GM12878 (cell line): ENCODE measurements at regions not wholly inside any gene's neighbourhood (a gene's known extent, or its start where the extent isn't known, plus 50 kb on each side); places are given as distances from the start of the nearest gene placed in this dataset.

ENCODE experiments used
- ATAC-seq: fragments of 200-7000 bp; cut with Tn5 transposase; 3 replicates; pipeline ENCODE4 v1.9.1; 2020; ENCODE audit warnings: mild to moderate bottlenecking, moderate library complexity
- BruUV-seq: library from RNA; stranded (reverse); fragments of 400-500 nt; replicated peaks from 2 replicates; lab custom pipeline; 2021; lab: Mats Ljungman, UMichigan
- CTCF ChIA-PET: fragments of 300-600 bp; sonication (Branson Sonifier 250); formaldehyde crosslinking; extraction: SDS; loops from one replicate; lab custom pipeline; 2021; ENCODE audit warnings: inconsistent platforms; lab: Yijun Ruan, JAX
- POLR2A ChIA-PET: fragments of 350-600 bp; formaldehyde crosslinking; extraction: SDS; loops from one replicate; lab custom pipeline; 2021; ENCODE audit warnings: inconsistent platforms; lab: Charles Lee
- RAD21 ChIA-PET: fragments of 300-600 bp; sonication (Branson Sonifier 250); formaldehyde crosslinking; loops from one replicate; lab custom pipeline; 2023; ENCODE audit warnings: antibody characterized with exemption; ENCODE audit not compliant: unreplicated experiment; lab: Charles Lee
- SMC1A ChIA-PET: fragments of 300-600 bp; sonication (Branson Sonifier 250); formaldehyde crosslinking; loops from one replicate; lab custom pipeline; 2023; ENCODE audit not compliant: unreplicated experiment, uncharacterized antibody; lab: Charles Lee
- DNase-seq: peaks from one replicate; pipeline ENCODE4 v3.0.0-alpha.2; 2011; ENCODE audit warnings: low read depth, low spot score
- FAIRE-seq: peaks from 3 replicates; lab custom pipeline; 2011; peaks lifted over from hg19 to GRCh38; lab: Jason Lieb, UNC
- H2AFZ ChIP-seq: 2 replicates; pipeline ENCODE4 v1.6.0; 2011; ENCODE audit warnings: low read depth, low read length, control low read depth; ENCODE audit not compliant: control insufficient read depth
- H3K27ac ChIP-seq: 2 replicates; pipeline ENCODE4 v1.5.1; 2011; ENCODE audit warnings: control low read depth; ENCODE audit not compliant: control insufficient read depth, insufficient read depth
- H3K27me3 ChIP-seq, 2 experiments: replicated peaks in 1 of 2; 2 replicates each; pipeline versions ENCODE4 v1.6.0 to v1.6.1; 2011; ENCODE audit warnings: low read length in 1 of 2; ENCODE audit not compliant: control insufficient read depth in 2 of 2, insufficient read depth in 2 of 2
- H3K36me3 ChIP-seq, 2 experiments: 2 replicates each; pipeline ENCODE4 v1.5.1; 2011; ENCODE audit warnings: low read length in 1 of 2; ENCODE audit not compliant: control insufficient read depth in 2 of 2, insufficient read depth in 2 of 2
- H3K4me1 ChIP-seq: 2 replicates; pipeline ENCODE4 v1.6.1; 2011; ENCODE audit warnings: mild to moderate bottlenecking, low read length, moderate library complexity, mixed read lengths; ENCODE audit not compliant: control insufficient read depth, insufficient read depth
- H3K4me2 ChIP-seq: 2 replicates; pipeline ENCODE4 v1.6.0; 2011; ENCODE audit warnings: control low read depth; ENCODE audit not compliant: control insufficient read depth, insufficient read depth
- H3K4me3 ChIP-seq: fragments of 200-600 bp; sonication (generic); 2 replicates; pipeline ENCODE4 v1.5.1; 2016
- H3K79me2 ChIP-seq: 2 replicates; pipeline ENCODE4 v1.6.0; 2011; ENCODE audit warnings: low read length; ENCODE audit not compliant: control insufficient read depth, insufficient read depth
- H3K9ac ChIP-seq: 2 replicates; pipeline ENCODE4 v1.8.0; 2011; ENCODE audit warnings: low read length, control low read depth, mixed read lengths; ENCODE audit not compliant: control insufficient read depth, insufficient read depth
- H3K9me3 ChIP-seq: replicated peaks from 3 replicates; pipeline ENCODE4 v1.5.1; 2011; ENCODE audit warnings: mild to moderate bottlenecking, low read length; ENCODE audit not compliant: control insufficient read depth, insufficient read depth
- H4K20me1 ChIP-seq: 2 replicates; pipeline ENCODE4 v1.6.0; 2011; ENCODE audit not compliant: control insufficient read depth, insufficient read depth
- BCL3 ChIP-seq: IDR thresholded peaks from 2 replicates; pipeline ENCODE4 v1.6.1; 2011; ENCODE audit warnings: borderline replicate concordance, low read depth, mild to moderate bottlenecking, moderate library complexity, low read length; ENCODE audit not compliant: insufficient read depth, poor library complexity, severe bottlenecking
- CBFB ChIP-seq: IDR thresholded peaks from 2 replicates; pipeline ENCODE4 v1.6.1; 2016; ENCODE audit warnings: antibody characterized with exemption, low read depth
- CREM ChIP-seq: IDR thresholded peaks from 2 replicates; pipeline ENCODE4 v1.6.1; 2014; ENCODE audit warnings: antibody characterized with exemption, low read depth
- EED ChIP-seq: sonication (generic); IDR thresholded peaks from 2 replicates; pipeline ENCODE4 v1.6.1; 2016; ENCODE audit warnings: antibody characterized with exemption, low read depth
- EP300 ChIP-seq, 2 experiments: fragments of 150-350 bp in 1 of 2; IDR thresholded peaks; 2 replicates each; pipeline ENCODE4 v1.6.1; 2011 to 2012; ENCODE audit warnings: low read depth in 2 of 2, low read length in 2 of 2, borderline replicate concordance in 1 of 2, improper control_type of control experiment in 1 of 2, inconsistent platforms in 1 of 2; ENCODE audit not compliant: control insufficient read depth in 1 of 2
- HDGF ChIP-seq: fragments of 450-650 bp; IDR thresholded peaks from 2 replicates; pipeline ENCODE4 v1.6.1; 2016; ENCODE audit warnings: antibody characterized with exemption
- IRF4 ChIP-seq: IDR thresholded peaks from 2 replicates; pipeline ENCODE4 v1.6.1; 2011; ENCODE audit warnings: low read depth, low read length
- KDM1A ChIP-seq: fragments of 200-600 bp; sonication (generic); IDR thresholded peaks from 2 replicates; pipeline ENCODE4 v1.6.1; 2016; ENCODE audit warnings: borderline replicate concordance
- MYC ChIP-seq: IDR thresholded peaks from 2 replicates; pipeline ENCODE4 v1.6.1; 2011; ENCODE audit warnings: mild to moderate bottlenecking, low read length, moderate library complexity, inconsistent platforms; ENCODE audit not compliant: insufficient read depth, insufficient replicate concordance, insufficient read length, severe bottlenecking
- NBN ChIP-seq: fragments of 450-650 bp; IDR thresholded peaks from 2 replicates; pipeline ENCODE4 v1.6.1; 2016
- PAX5 ChIP-seq: IDR thresholded peaks from 2 replicates; pipeline ENCODE4 v1.6.1; 2011; ENCODE audit warnings: low read depth, low read length, borderline replicate concordance
- PAX8 ChIP-seq: fragments of 450-650 bp; IDR thresholded peaks from 2 replicates; pipeline ENCODE4 v1.6.1; 2017; ENCODE audit warnings: mild to moderate bottlenecking, moderate library complexity
- PML ChIP-seq: IDR thresholded peaks from 2 replicates; pipeline ENCODE4 v1.6.1; 2012; ENCODE audit warnings: low read length, inconsistent platforms
- RB1 ChIP-seq: fragments of 450-650 bp; formaldehyde crosslinking; IDR thresholded peaks from 2 replicates; pipeline ENCODE4 v1.6.1; 2017; ENCODE audit warnings: mild to moderate bottlenecking, borderline replicate concordance
- RCOR1 ChIP-seq: conservative IDR thresholded peaks from 2 replicates; pipeline ENCODE4 v1.6.1; 2012; ENCODE audit warnings: low read depth, low read length, improper control_type of control experiment
- TARDBP ChIP-seq: IDR thresholded peaks from 2 replicates; pipeline ENCODE4 v1.6.1; 2016; ENCODE audit warnings: borderline replicate concordance
- USF2 ChIP-seq: IDR thresholded peaks from 2 replicates; pipeline ENCODE4 v1.6.1; 2011; ENCODE audit warnings: low read depth, low read length, improper control_type of control experiment, borderline replicate concordance
- ZNF622 ChIP-seq: fragments of 450-650 bp; IDR thresholded peaks from 2 replicates; pipeline ENCODE4 v1.6.1; 2017; ENCODE audit warnings: mild to moderate bottlenecking, inconsistent platforms
- WGBS: methylation state at CpG from one replicate; pipeline ENCODE4 v1.1.6; 2016; ENCODE audit warnings: low lambda C conversion rate; ENCODE audit not compliant: insufficient replicate concordance, insufficient coverage; ENCODE audit errors: missing lambda C conversion rate; 5-methylcytosine and 5-hydroxymethylcytosine counted together
- in situ Hi-C: fragments of 300-500 bp; cut with MboI; formaldehyde crosslinking; loops from 9 replicates; pipeline ENCODE4 v1.14.3; 2018; ENCODE audit warnings: mixed read lengths
- intact Hi-C: fragments of 100-400 bp; cut with micrococcal nuclease; formaldehyde crosslinking; loops from one replicate; pipeline ENCODE4 v1.14.2; 2022; ENCODE audit not compliant: unreplicated experiment

- TF ChIP-seq MYC (no peak), KDM1A (no peak), USF2 (no peak), CREM (no peak)
Observed at GRCh38 chr18:78416853-78417252, 562.8 kb upstream of the SALL3 start (continued).

- in situ Hi-C loops (no loop called here), intact Hi-C loops (no loop called here)
- Histone ChIP-seq H3K9me3 (no peaks in the 10 kb centered on the region; the same call in 2 of the 3 replicates), H3K27ac (no peak overlapping the region), H2AFZ (no peak overlapping the region), H3K36me3 (no peaks in the 10 kb centered on the region), H3K4me2 (no peak overlapping the region), H3K79me2 (no peaks in the 10 kb centered on the region), H4K20me1 (no peaks in the 10 kb centered on the region), H3K4me3 (no peak overlapping the region), H3K27me3 (no peaks in the 10 kb centered on the region), H3K9ac (no peak overlapping the region), H3K4me1 (no peaks in the 10 kb centered on the region)
- CTCF ChIA-PET = no interaction called here
- DNase-seq (no peak), ATAC-seq (no peak), FAIRE-seq (no peak)
- SMC1A ChIA-PET = no interaction called here
- TF ChIP-seq NBN = no peak
- no peak for TF ChIP-seq PML
- TF ChIP-seq PAX5 = no peak
- RAD21 ChIA-PET = no interaction called here
- BruUV-seq = no TSS peak
- POLR2A ChIA-PET = no interaction called here
- 2% methylated on average over 7 of the region's 7 CpGs for WGBS
Observed at GRCh38 chr18:78418379-78418778, 561.2 kb upstream of the SALL3 start.

GRCh38 chr18:78419171-78419570 lies 560.4 kb upstream of the SALL3 start:
- intact Hi-C loops (no loop called here), in situ Hi-C loops (no loop called here)
- POLR2A ChIA-PET = no interaction called here
- ATAC-seq (no peak), DNase-seq (no peak), FAIRE-seq (no peak)
- no peaks in the 10 kb centered on the region for H3K79me2 ChIP-seq
- CTCF ChIA-PET = no interaction called here
- no peak overlapping the region for H2AFZ ChIP-seq
- H3K27ac ChIP-seq = no peak overlapping the region
- H3K27me3 ChIP-seq = no peaks in the 10 kb centered on the region
- RAD21 ChIA-PET = no interaction called here
- no peaks in the 10 kb centered on the region for H3K36me3 ChIP-seq
- no peak overlapping the region for H3K4me3 ChIP-seq
- BruUV-seq = no TSS peak
- no peak overlapping the region for H3K9ac ChIP-seq
- H3K4me1 ChIP-seq = no peaks in the 10 kb centered on the region
- H4K20me1 ChIP-seq = no peaks in the 10 kb centered on the region
- H3K9me3 ChIP-seq = no peaks in the 10 kb centered on the region; the same call in 2 of the 3 replicates
- SMC1A ChIA-PET = no interaction called here
- H3K4me2 ChIP-seq = no peak overlapping the region
- WGBS = 28% methylated on average over 7 of the region's 7 CpGs
- no peak for TF ChIP-seq IRF4
- no peak for TF ChIP-seq RCOR1
- no peak for TF ChIP-seq PAX8
- TF ChIP-seq PML = no peak
- no peak for TF ChIP-seq RB1
- no peak for TF ChIP-seq BCL3
- no peak for TF ChIP-seq ZNF622
- no peak for TF ChIP-seq CBFB
- no peak for TF ChIP-seq EP300 (IDR thresholded peaks at IDR 0.05; ENCODE audit: borderline replicate concordance in 1 of 2, control insufficient read depth in 1 of 2, low read depth in 2 of 2, low read length in 2 of 2)
- TF ChIP-seq HDGF = no peak
- TF ChIP-seq EED = no peak
- TF ChIP-seq TARDBP = no peak
